Neural progenitor cell (in vitro differentiated cells): ENCODE measurements at regions not wholly inside any gene's neighbourhood (a gene's known extent, or its start where the extent isn't known, plus 50 kb on each side); places are given as distances from the start of the nearest gene placed in this dataset.

Experiments used
- EZH2 ChIP-seq: fragments of 200-600 bp; sonication (generic); IDR thresholded peaks from 2 replicates; pipeline ENCODE4 v1.6.1; 2017; ENCODE audit warnings: antibody characterized with exemption, mild to moderate bottlenecking, moderate library complexity
- TF ChIP-seq, protein P1 (sequence below): fragments of 200-600 bp; sonication (generic); IDR thresholded peaks from 2 replicates; pipeline ENCODE4 v1.5.1; 2017; ENCODE audit warnings: antibody characterized with exemption, mild to moderate bottlenecking

DNA sequence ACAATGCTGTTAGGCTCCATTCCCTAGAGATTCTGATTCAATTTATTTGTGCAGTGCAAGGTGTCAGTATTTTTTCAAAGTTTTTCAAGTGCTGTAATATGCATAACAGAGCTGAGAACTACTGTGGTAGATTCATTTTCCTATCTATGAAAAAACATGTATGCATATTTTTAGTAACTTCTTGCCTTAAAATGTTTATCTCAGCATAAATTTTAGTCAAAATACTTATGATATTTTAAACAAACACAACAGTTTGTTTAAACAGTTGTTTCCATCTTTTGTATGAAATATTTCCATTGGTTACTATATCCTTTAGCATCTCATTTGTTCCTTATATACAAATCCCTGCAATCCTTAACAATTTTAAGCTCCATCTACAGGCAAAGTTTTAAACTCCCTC lies 624.8 kb upstream of the ADGRL3 start:
- TF ChIP-seq, protein P1, sequence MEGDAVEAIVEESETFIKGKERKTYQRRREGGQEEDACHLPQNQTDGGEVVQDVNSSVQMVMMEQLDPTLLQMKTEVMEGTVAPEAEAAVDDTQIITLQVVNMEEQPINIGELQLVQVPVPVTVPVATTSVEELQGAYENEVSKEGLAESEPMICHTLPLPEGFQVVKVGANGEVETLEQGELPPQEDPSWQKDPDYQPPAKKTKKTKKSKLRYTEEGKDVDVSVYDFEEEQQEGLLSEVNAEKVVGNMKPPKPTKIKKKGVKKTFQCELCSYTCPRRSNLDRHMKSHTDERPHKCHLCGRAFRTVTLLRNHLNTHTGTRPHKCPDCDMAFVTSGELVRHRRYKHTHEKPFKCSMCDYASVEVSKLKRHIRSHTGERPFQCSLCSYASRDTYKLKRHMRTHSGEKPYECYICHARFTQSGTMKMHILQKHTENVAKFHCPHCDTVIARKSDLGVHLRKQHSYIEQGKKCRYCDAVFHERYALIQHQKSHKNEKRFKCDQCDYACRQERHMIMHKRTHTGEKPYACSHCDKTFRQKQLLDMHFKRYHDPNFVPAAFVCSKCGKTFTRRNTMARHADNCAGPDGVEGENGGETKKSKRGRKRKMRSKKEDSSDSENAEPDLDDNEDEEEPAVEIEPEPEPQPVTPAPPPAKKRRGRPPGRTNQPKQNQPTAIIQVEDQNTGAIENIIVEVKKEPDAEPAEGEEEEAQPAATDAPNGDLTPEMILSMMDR = no peak
- no peak for TF ChIP-seq EZH2
